ENCODE measurements at regions not wholly inside any gene's neighbourhood (a gene's known extent, or its start where the extent isn't known, plus 50 kb on each side); places are given as distances from the start of the nearest gene placed in this dataset.

GRCh38 chr1:234978397-234979295 is 150.0 kb downstream of the TOMM20 start:
- TF ChIP-seq ZSCAN30 (tag by site-specific recombination; IDR thresholded peaks at IDR 0.05) (0 out of 2 replicates have a peak, but pooled peaks have one; percentile 51), ZNF529 (tag by site-specific recombination; IDR thresholded peaks at IDR 0.05; ENCODE audit: insufficient replicate concordance) (no peak), CTCF (tag by site-specific recombination; IDR thresholded peaks at IDR 0.05) (peak; percentile 73), TCF7L2 (IDR thresholded peaks at IDR 0.05; ENCODE audit: borderline replicate concordance, low read depth, low read length) (peak; percentile 97), ZNF274 (IDR thresholded peaks at IDR 0.05; ENCODE audit: low read length) (no peak), ZNF274 (tag by site-specific recombination; IDR thresholded peaks at IDR 0.05; ENCODE audit: borderline replicate concordance) (no peak), KLF7 (tag by site-specific recombination; IDR thresholded peaks at IDR 0.05; ENCODE audit: borderline replicate concordance) (no peak)

Data from HEK293 (cell line).